ENCODE measurements at regions not wholly inside any gene's neighbourhood (a gene's known extent, or its start where the extent isn't known, plus 50 kb on each side); places are given as distances from the start of the nearest gene placed in this dataset.

- no peaks in the 10 kb centered on the region for H3K9me3 ChIP-seq (ENCODE audit: control insufficient read depth, insufficient read depth, low read length)
- H3K4me1 ChIP-seq (ENCODE audit: control insufficient read depth, insufficient read depth, low read length), result no peaks in the 10 kb centered on the region
- no CpG with 5 or more reads among the region's 4 CpGs for WGBS (ENCODE audit: insufficient coverage)
- no peak overlapping the region for H3K4me3 ChIP-seq (ENCODE audit: low read depth, low read length)
- H3K36me3 ChIP-seq (ENCODE audit: control insufficient read depth, insufficient read depth, low read length), result no peaks in the 10 kb centered on the region
- no peak overlapping the region for H3K27ac ChIP-seq (ENCODE audit: low read depth, low read length)
- DNase-seq (ENCODE audit: low read depth in 4 of 6, low spot score in 6 of 6), result no peak
- no peaks in the 10 kb centered on the region for H3K27me3 ChIP-seq (ENCODE audit: control insufficient read depth, insufficient read depth, low read length)
Measured at GRCh38 chrY:19051021-19051420, 277.5 kb upstream of the HSFY2 start.

GRCh38 chrY:19042984-19043442 is 269.5 kb upstream of the HSFY2 start:
- no peak overlapping the region for H3K4me3 ChIP-seq (ENCODE audit: low read depth, low read length)
- no peaks in the 10 kb centered on the region for H3K4me1 ChIP-seq (ENCODE audit: control insufficient read depth, insufficient read depth, low read length)
- no peaks in the 10 kb centered on the region for H3K36me3 ChIP-seq (ENCODE audit: control insufficient read depth, insufficient read depth, low read length)
- whole genome bisulfite sequencing (ENCODE audit: insufficient coverage), result no CpG with 5 or more reads among the region's 26 CpGs
- no peaks in the 10 kb centered on the region for H3K27me3 ChIP-seq (ENCODE audit: control insufficient read depth, insufficient read depth, low read length)
- DNase-seq (ENCODE audit: low read depth in 4 of 6, low spot score in 6 of 6), result peak in 2 of 6 donors; percentile 0 to 7
- H3K27ac ChIP-seq (ENCODE audit: low read depth, low read length), result no peak overlapping the region
- H3K9me3 ChIP-seq (ENCODE audit: control insufficient read depth, insufficient read depth, low read length), result no peaks in the 10 kb centered on the region

GRCh38 chrY:19042306-19042958 is 268.9 kb upstream of the HSFY2 start:
- Histone ChIP-seq H3K9me3 (ENCODE audit: control insufficient read depth, insufficient read depth, low read length) (no peaks in the 10 kb centered on the region), H3K36me3 (ENCODE audit: control insufficient read depth, insufficient read depth, low read length) (no peaks in the 10 kb centered on the region), H3K4me3 (ENCODE audit: low read depth, low read length) (no peak overlapping the region), H3K4me1 (ENCODE audit: control insufficient read depth, insufficient read depth, low read length) (no peaks in the 10 kb centered on the region), H3K27me3 (ENCODE audit: control insufficient read depth, insufficient read depth, low read length) (no peaks in the 10 kb centered on the region), H3K27ac (ENCODE audit: low read depth, low read length) (no peak overlapping the region)
- DNase-seq (ENCODE audit: low read depth in 4 of 6, low spot score in 6 of 6), result no peak
- no CpG with 5 or more reads among the region's 12 CpGs for WGBS (ENCODE audit: insufficient coverage)

DNA sequence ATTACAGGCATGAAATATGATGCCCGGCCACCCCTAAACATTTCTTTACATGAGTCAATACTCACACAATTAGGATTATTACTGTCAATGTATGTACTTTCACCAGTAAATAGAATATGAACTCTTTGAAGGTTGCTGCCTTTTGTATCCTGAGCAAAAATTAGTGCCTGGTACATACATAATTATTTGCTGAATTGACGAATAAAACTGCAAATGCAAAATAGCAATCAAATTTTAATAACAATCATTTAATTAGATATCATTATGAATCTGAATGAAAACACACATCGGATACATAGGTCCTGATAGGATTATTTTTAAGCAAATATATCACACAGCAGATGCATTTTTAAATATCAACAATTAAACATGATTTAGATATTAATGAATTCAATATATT is 253.1 kb upstream of the HSFY2 start:
- Histone ChIP-seq H3K36me3 (ENCODE audit: control insufficient read depth, insufficient read depth, low read length) (no peaks in the 10 kb centered on the region), H3K27ac (ENCODE audit: low read depth, low read length) (no peak overlapping the region), H3K27me3 (ENCODE audit: control insufficient read depth, insufficient read depth, low read length) (no peaks in the 10 kb centered on the region), H3K4me3 (ENCODE audit: low read depth, low read length) (no peak overlapping the region), H3K4me1 (ENCODE audit: control insufficient read depth, insufficient read depth, low read length) (no peaks in the 10 kb centered on the region), H3K9me3 (ENCODE audit: control insufficient read depth, insufficient read depth, low read length) (no peaks in the 10 kb centered on the region)
- WGBS (ENCODE audit: insufficient coverage), result no CpG with 5 or more reads among the region's 3 CpGs
- no peak for DNase-seq (ENCODE audit: low read depth in 4 of 6, low spot score in 6 of 6)

DNA sequence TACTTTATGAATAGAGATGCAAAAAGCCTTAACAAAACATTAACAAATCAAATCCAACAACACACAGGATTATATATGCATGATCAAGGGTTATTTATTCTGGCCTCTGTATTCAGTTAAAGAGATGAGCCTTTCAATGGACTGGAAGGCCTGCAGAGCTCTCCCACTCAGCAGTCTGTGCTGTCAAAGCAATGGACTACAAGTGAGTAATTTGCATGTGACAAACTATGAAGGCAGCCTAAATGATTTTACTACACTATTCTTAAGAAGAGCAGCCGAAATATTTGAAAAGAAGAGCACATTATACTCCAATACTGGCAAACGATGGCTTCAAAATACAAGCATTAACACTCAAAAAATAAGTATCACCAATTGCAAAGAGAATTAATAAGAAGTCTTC is 250.4 kb upstream of the HSFY2 start:
- H3K27me3 ChIP-seq (ENCODE audit: control insufficient read depth, insufficient read depth, low read length), result no peaks in the 10 kb centered on the region
- no peak overlapping the region for H3K27ac ChIP-seq (ENCODE audit: low read depth, low read length)
- no peak for DNase-seq (ENCODE audit: low read depth in 4 of 6, low spot score in 6 of 6)
- no peaks in the 10 kb centered on the region for H3K36me3 ChIP-seq (ENCODE audit: control insufficient read depth, insufficient read depth, low read length)
- no peaks in the 10 kb centered on the region for H3K4me1 ChIP-seq (ENCODE audit: control insufficient read depth, insufficient read depth, low read length)
- no peaks in the 10 kb centered on the region for H3K9me3 ChIP-seq (ENCODE audit: control insufficient read depth, insufficient read depth, low read length)
- no CpG with 5 or more reads among the region's 2 CpGs for WGBS (ENCODE audit: insufficient coverage)
- no peak overlapping the region for H3K4me3 ChIP-seq (ENCODE audit: low read depth, low read length)

GRCh38 chrY:19020193-19020592 is 246.7 kb upstream of the HSFY2 start:
- Histone ChIP-seq H3K9me3 (ENCODE audit: control insufficient read depth, insufficient read depth, low read length) (no peaks in the 10 kb centered on the region), H3K27ac (ENCODE audit: low read depth, low read length) (no peak overlapping the region), H3K36me3 (ENCODE audit: control insufficient read depth, insufficient read depth, low read length) (no peaks in the 10 kb centered on the region), H3K27me3 (ENCODE audit: control insufficient read depth, insufficient read depth, low read length) (no peaks in the 10 kb centered on the region), H3K4me1 (ENCODE audit: control insufficient read depth, insufficient read depth, low read length) (no peaks in the 10 kb centered on the region), H3K4me3 (ENCODE audit: low read depth, low read length) (no peak overlapping the region)
- DNase-seq (ENCODE audit: low read depth in 4 of 6, low spot score in 6 of 6), result no peak
- no CpG with 5 or more reads among the region's 4 CpGs for WGBS (ENCODE audit: insufficient coverage)

DNA sequence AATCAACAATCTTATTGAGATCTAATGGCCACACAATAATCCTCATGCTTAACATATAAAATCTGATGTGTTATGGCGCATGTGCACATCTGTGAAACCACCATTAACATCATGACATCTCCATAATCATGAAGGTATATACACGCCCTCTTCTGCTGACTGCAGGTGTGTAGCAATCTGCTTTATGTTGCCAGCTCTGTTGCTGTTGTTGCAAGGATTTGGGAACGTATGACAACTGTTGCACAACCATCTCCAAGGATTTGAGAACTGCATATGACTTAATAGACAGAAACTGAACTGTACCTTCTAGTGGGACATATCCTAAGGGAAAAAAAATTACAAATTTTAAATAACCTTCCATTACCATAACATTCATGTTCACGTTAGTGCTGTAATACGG is 243.5 kb upstream of the HSFY2 start:
- no peaks in the 10 kb centered on the region for H3K36me3 ChIP-seq (ENCODE audit: control insufficient read depth, insufficient read depth, low read length)
- H3K27ac ChIP-seq (ENCODE audit: low read depth, low read length), result no peak overlapping the region
- H3K4me3 ChIP-seq (ENCODE audit: low read depth, low read length), result no peak overlapping the region
- H3K27me3 ChIP-seq (ENCODE audit: control insufficient read depth, insufficient read depth, low read length), result no peaks in the 10 kb centered on the region
- DNase-seq (ENCODE audit: low read depth in 4 of 6, low spot score in 6 of 6), result no peak
- H3K9me3 ChIP-seq (ENCODE audit: control insufficient read depth, insufficient read depth, low read length), result no peaks in the 10 kb centered on the region
- H3K4me1 ChIP-seq (ENCODE audit: control insufficient read depth, insufficient read depth, low read length), result no peaks in the 10 kb centered on the region
- WGBS (ENCODE audit: insufficient coverage), result no CpG with 5 or more reads among the region's 5 CpGs

DNA sequence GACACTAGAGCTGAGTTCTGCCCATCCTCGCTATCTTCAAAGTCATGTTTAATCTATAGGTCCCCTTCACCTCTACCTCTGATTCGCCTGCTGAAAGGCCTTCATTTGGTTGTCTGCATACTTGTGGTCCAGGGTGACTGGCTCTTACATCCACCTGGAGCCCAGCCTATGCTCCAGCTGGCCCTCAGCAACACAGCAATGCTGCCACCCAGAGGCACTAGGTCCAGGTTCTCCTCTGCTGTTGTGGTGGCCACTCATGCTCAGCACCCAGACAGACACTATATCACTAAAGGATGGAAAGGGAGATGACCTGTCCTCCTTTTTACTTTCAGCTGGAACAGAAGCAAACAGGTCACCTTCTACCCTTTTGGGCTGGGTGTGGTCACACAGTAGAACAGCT is 242.3 kb upstream of the HSFY2 start:
- WGBS (ENCODE audit: insufficient coverage), result no CpG with 5 or more reads among the region's 2 CpGs
- no peak for DNase-seq (ENCODE audit: low read depth in 4 of 6, low spot score in 6 of 6)
- Histone ChIP-seq H3K27me3 (ENCODE audit: control insufficient read depth, insufficient read depth, low read length) (no peaks in the 10 kb centered on the region), H3K4me1 (ENCODE audit: control insufficient read depth, insufficient read depth, low read length) (no peaks in the 10 kb centered on the region), H3K36me3 (ENCODE audit: control insufficient read depth, insufficient read depth, low read length) (no peaks in the 10 kb centered on the region), H3K9me3 (ENCODE audit: control insufficient read depth, insufficient read depth, low read length) (no peaks in the 10 kb centered on the region), H3K4me3 (ENCODE audit: low read depth, low read length) (no peak overlapping the region), H3K27ac (ENCODE audit: low read depth, low read length) (no peak overlapping the region)

GRCh38 chrY:19015213-19015612 is 241.7 kb upstream of the HSFY2 start:
- no peak for DNase-seq (ENCODE audit: low read depth in 4 of 6, low spot score in 6 of 6)
- Histone ChIP-seq H3K27me3 (ENCODE audit: control insufficient read depth, insufficient read depth, low read length) (no peaks in the 10 kb centered on the region), H3K4me1 (ENCODE audit: control insufficient read depth, insufficient read depth, low read length) (no peaks in the 10 kb centered on the region), H3K36me3 (ENCODE audit: control insufficient read depth, insufficient read depth, low read length) (no peaks in the 10 kb centered on the region), H3K27ac (ENCODE audit: low read depth, low read length) (no peak overlapping the region), H3K9me3 (ENCODE audit: control insufficient read depth, insufficient read depth, low read length) (no peaks in the 10 kb centered on the region), H3K4me3 (ENCODE audit: low read depth, low read length) (no peak overlapping the region)
- WGBS (ENCODE audit: insufficient coverage), result no CpG with 5 or more reads among the region's 2 CpGs

DNA sequence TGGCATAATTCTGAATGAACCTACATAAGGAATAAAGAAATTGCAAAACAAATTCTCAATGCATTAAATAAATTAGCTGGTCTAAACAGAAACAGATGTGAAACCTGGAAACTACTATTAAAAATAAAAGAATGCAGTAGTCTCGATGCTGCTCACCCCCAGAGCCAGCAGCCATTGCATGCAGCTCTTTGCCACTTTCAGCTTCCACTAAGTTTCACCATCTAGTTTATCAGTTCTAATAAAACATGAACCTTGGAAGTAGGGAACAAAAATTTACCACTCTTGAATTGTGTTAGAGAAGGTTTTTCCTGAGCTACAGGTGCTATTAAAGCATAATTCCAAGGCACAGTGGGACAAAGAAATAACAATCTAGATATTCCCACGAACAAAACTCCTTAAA is 239.4 kb upstream of the HSFY2 start:
- Histone ChIP-seq H3K27ac (ENCODE audit: low read depth, low read length) (no peak overlapping the region), H3K36me3 (ENCODE audit: control insufficient read depth, insufficient read depth, low read length) (no peaks in the 10 kb centered on the region), H3K27me3 (ENCODE audit: control insufficient read depth, insufficient read depth, low read length) (no peaks in the 10 kb centered on the region), H3K4me1 (ENCODE audit: control insufficient read depth, insufficient read depth, low read length) (no peaks in the 10 kb centered on the region), H3K4me3 (ENCODE audit: low read depth, low read length) (no peak overlapping the region), H3K9me3 (ENCODE audit: control insufficient read depth, insufficient read depth, low read length) (no peaks in the 10 kb centered on the region)
- WGBS (ENCODE audit: insufficient coverage), result no CpG with 5 or more reads among the region's 2 CpGs
- DNase-seq (ENCODE audit: low read depth in 4 of 6, low spot score in 6 of 6), result no peak
